Activated T-cell treated with anti-CD3 and anti-CD28 coated beads, Interleukin-2, amount 50 U/mL, for 1 hour (primary cell): ENCODE measurements at regions not wholly inside any gene's neighbourhood (a gene's known extent, or its start where the extent isn't known, plus 50 kb on each side); places are given as distances from the start of the nearest gene placed in this dataset.

Experiments
- DNase-seq: peaks from one replicate; pipeline ENCODE4 v3.0.0-alpha.2; 2020

GRCh38 chr13:107144432-107144831 lies 576.5 kb upstream of the ARGLU1 start:
- DNase-seq = no peak

GRCh38 chr13:107141767-107142166 lies 573.8 kb upstream of the ARGLU1 start:
- DNase-seq = no peak

GRCh38 chr13:107139006-107139405 lies 571.1 kb upstream of the ARGLU1 start:
- DNase-seq = no peak

- DNase-seq = no peak
These were observed 570.5 kb upstream of the ARGLU1 start for GRCh38 chr13:107138486-107138885.

- no peak for DNase-seq
These were observed 566.0 kb upstream of the ARGLU1 start for GRCh38 chr13:107133950-107134349.

- no peak for DNase-seq
These were observed 562.6 kb upstream of the ARGLU1 start for GRCh38 chr13:107130566-107130965.

GRCh38 chr13:107124730-107125129 lies 556.8 kb upstream of the ARGLU1 start:
- DNase-seq = no peak

GRCh38 chr13:107124129-107124718 lies 556.3 kb upstream of the ARGLU1 start:
- DNase-seq = no peak

GRCh38 chr13:107121793-107122192 lies 553.9 kb upstream of the ARGLU1 start:
- no peak for DNase-seq

- DNase-seq = no peak
These were observed 552.3 kb upstream of the ARGLU1 start for GRCh38 chr13:107119989-107120881.

- DNase-seq = no peak
These were observed 550.6 kb upstream of the ARGLU1 start for GRCh38 chr13:107118506-107118905.

GRCh38 chr13:107117327-107118012 lies 549.5 kb upstream of the ARGLU1 start:
- DNase-seq = no peak

- no peak for DNase-seq
These were observed 545.5 kb upstream of the ARGLU1 start for GRCh38 chr13:107113387-107113786.

GRCh38 chr13:107111248-107111647 lies 543.3 kb upstream of the ARGLU1 start:
- no peak for DNase-seq

GRCh38 chr13:107104631-107105030 lies 536.7 kb upstream of the ARGLU1 start:
- DNase-seq = no peak

- DNase-seq = no peak
These were observed 534.7 kb upstream of the ARGLU1 start for GRCh38 chr13:107102676-107103075.

- no peak for DNase-seq
These were observed 531.7 kb upstream of the ARGLU1 start for GRCh38 chr13:107099661-107100060.

- no peak for DNase-seq
These were observed 530.0 kb upstream of the ARGLU1 start for GRCh38 chr13:107097916-107098315.

GRCh38 chr13:107095876-107096275 lies 527.9 kb upstream of the ARGLU1 start:
- no peak for DNase-seq

GRCh38 chr13:107091861-107092260 lies 523.9 kb upstream of the ARGLU1 start:
- DNase-seq = no peak

GRCh38 chr13:107091428-107091827 lies 523.5 kb upstream of the ARGLU1 start:
- no peak for DNase-seq

- DNase-seq = no peak
These were observed 520.1 kb upstream of the ARGLU1 start for GRCh38 chr13:107088061-107088460.

- DNase-seq = no peak
These were observed 511.6 kb upstream of the ARGLU1 start for GRCh38 chr13:107079423-107080049.
